NCI-H82 treated with DMSO at 0.1 percent for 48 hours (cell line): ENCODE measurements at regions not wholly inside any gene's neighbourhood (a gene's known extent, or its start where the extent isn't known, plus 50 kb on each side); places are given as distances from the start of the nearest gene placed in this dataset.

Experiments used
- DNase-seq: peaks from one replicate; lab custom pipeline; 2025; ENCODE audit not compliant: unreplicated experiment; lab: John Stamatoyannopoulos, UW

DNA sequence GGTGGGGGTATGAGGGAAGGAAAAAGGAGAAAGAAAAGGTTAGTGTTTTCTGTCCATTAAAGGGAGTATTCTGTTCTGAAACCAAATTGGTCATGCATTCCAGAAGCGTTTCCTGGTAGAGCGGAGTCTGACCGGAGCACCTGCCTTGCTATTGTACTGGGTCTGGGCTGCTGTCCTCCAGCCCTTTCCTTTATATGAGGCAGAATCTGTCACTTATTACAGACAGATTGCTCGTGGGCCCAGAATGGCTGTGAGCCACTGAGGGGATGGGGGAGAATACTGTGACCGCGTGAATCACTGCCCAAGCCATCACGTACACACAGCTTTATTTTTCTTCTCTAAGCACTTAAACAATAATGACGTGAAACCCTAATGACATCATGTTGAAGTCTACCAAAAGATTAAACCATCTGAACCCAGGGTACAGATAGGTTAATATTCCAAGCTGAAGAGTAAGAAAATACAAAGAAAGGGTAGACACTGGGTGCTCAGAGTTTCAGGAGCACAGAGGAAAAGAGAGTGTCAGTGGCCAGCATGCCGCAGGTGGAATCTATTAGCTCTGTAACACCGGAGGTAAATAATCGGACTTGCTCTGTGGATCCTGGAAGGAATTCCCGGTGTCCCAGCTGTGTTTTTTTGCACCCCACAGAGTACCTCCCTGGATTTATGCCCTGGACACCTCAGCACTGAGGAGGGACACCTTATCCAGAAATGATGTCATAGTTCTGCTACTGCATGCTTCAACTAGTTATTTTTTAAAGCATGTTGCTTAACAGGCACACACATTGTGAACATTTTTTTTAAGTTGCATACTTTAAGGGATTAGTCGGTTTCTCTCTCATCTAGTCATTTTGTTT, 573.3 kb downstream of the PKHD1 start:
- no peak for DNase-seq

DNA sequence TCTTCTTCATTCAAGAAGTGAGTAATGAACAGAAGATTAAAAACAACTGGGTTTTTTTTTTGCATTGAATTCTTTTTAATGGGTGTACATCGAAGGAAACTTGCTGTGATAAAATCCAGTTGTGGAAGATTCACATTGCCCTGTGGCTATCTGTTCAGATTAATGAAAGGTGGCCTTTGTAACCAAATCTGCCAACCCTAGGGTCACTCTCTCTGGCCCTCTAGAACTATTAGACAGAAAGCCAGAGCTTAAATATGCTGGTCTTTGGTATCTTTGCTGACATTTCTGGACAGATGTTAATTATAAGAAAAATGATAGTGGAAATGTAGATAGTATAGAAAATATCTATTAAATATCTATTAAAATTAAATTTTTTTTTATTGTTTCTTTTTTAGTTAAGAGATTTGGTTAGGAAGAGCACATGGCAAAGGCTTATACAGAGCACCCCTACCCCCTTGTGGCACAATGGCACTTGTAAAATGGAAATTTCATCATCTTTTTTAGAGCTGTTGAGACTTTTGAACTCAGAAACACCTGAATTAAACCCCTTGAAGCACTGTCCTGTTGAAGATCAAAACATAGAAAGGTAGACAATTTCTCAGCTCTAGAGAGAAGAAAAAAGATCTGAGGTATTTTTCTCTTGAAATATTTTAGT, 572.5 kb downstream of the PKHD1 start:
- DNase-seq = no peak

DNA sequence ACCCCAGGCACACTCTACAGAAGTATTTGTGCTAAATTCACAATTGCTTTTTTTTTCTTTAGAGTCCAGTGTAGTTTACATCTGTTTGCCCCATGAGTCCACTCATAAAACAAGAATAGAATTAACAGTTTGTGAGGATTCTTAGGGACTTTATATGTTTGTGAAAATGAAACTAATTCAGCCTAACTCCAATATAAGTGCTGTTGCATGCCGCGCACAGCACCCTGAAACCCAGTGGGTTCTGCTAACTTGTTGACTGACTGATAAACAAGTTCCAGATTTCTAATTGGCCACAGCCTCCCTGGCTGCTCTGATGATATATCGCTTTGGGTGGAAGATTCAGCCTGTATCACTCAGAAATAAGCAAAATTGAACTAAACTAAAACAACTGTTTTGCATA, 561.4 kb downstream of the PKHD1 start:
- DNase-seq = no peak

DNA sequence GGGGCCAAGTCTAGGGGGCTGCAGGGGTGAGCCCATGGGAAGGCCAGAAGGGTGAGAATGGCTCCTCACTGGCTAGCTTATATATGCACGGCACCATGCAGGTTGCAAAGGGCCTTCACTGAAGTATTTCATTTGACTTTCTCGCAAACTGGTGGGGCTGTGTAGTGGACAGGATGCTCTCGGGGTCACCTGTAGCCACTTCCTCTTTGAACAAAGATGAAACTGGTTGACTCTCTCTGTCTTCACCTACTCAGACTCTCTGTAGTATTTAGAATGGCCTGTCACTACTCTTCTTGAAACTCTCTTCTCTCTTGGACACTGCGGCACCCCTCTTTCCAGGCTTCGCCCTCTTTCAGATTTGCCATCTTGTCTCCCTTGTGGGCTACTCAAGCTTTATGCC, 560.5 kb downstream of the PKHD1 start:
- no peak for DNase-seq

DNA sequence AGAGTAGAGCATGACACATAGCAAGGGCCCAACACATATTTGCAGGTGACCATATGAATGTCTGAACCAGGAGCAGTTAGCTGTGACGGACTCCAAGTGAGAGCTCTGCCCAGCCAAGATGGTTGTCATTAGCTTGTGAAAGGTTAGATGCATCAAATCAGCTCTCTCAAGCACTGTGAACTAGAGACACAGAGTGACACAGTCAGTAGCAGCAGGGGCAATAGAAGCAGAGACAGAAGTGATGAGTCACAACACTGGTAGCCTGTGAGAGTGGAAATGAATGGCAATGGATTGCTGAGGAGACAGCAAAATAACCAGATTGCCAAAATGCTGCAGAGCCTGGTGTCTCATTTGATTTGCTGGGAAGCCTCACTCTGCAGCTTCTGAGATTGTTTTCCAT, 558.9 kb downstream of the PKHD1 start:
- no peak for DNase-seq

DNA sequence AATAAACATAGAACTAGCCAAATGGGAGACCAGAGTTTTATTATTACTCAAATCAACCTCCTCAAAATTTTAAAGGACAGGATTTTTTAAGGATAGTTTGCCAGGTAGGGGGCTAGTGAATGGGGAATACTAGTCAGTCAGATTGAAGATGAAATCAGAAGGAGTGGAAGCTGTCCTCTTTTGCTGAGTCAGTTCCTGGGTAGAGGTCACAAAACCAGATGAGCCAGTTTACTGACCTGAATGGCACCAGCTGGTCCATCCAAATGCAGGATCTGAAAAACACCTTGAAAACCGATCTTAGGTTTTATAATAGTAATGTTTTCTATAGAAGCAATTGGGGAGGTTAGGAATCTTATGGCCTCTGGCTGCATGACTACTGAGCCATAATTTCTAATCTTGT, 558.2 kb downstream of the PKHD1 start:
- DNase-seq = no peak

DNA sequence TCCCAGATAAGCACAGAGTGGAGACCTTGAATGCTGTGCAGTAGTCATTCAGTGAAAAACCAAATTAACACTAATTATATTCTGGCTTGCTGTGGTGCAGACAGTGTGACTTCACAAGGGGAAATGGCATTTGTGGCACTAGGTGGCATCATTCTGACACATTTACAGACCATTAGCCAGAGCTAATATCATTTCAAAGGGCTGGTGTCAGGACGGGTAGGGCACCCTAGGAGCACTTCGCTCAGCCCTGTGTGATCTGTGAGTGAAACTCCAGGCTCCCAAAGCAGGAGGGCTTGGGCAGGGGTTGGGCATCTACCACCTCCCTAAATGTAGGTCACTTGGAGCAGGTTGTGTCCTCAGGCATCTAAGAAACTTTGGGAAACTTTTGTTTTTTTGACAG, 555.8 kb downstream of the PKHD1 start:
- no peak for DNase-seq

DNA sequence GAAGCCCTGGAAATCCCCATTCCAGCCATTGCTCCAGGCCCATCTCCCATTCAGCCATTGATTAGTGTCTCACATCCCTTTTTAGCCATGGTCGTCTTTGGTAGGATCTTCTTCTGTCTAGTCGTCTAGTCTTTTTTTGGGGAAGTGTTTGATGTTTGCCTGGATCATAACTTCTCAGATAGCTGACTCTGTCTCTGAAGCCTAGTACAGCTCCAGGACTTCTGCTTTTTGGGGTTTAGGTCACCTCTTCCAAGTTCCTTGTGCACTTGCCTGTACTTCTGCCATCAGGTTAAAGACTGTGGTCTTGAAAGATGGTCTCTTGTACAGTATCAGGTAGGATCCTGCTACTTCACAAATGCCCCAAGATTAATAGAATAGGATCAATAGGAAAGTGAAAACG, 553.5 kb downstream of the PKHD1 start:
- DNase-seq = no peak

DNA sequence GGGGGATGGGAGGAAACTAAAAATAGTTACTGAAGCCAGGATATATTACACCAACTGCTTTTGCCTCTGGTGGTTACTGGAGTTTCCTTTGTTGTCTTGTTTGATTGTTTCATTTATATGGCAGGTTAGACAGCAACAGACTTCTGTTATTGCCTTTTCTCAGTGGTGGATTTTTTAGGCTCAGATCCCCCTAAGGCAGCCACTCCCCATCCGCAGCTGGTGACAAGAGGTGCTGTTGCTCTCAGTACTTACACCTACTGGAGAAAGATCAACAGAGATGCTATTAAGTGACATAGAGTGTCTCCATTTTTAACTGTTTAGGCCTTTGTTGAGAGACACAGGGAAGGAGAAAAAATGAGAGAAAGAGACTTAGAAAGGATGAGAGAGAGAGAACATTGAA, 552.1 kb downstream of the PKHD1 start:
- DNase-seq = no peak

DNA sequence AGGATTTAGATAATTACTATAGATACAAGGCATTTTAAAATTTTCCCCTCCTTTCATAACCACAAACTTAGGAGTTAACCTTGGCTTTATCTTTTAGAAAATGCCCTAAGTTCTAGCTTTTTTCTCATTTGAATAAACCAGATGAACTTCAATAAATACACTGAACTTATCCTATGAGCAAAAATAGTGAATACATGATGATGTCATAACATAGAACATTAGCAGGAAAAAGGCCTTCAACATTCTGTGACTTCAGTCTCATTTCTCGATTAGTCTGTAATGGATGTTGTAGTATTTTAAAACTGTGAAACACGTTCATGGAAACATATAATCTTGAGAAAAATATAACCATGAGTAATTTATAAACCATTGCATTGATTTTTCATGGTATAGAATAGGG, 550.7 kb downstream of the PKHD1 start:
- DNase-seq = no peak

DNA sequence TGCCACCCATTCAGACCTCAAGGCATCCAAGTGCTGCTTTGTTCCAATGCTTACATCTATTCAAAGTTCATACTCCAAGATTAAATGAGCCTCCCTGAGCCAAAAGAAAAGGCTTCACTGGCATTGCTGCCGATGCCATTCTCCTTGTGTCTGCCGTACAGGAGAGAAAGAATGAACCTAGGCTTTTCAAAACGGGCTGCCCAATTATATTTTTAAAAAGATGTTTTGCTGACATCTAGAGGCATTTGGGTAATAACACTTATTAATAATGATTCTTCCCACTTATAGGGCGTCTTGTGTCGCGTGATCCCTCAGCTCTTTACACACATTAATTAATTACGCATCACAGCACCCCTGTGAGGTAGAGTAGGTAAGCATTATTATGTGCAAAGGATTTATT, 545.6 kb downstream of the PKHD1 start:
- peak; percentile 6 for DNase-seq

DNA sequence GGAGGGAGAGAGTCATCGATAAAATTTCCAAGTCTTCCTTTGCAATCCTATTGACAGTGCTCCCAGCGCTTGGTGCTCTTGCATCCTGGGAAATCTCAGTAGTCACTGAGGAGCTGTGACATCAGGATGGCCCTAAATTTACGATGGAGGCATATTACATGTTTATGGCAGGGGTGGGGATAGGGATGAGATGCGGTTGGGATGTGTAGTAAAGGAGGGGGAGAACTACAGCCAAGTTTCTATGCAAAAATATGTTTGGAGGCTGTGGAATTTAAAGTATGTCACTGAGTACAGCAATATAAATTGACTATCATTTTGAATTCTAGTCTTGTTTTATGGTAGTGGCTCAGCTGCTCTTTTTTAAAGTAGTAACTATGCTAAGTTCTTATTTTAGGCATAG, 544.9 kb downstream of the PKHD1 start:
- DNase-seq = no peak

DNA sequence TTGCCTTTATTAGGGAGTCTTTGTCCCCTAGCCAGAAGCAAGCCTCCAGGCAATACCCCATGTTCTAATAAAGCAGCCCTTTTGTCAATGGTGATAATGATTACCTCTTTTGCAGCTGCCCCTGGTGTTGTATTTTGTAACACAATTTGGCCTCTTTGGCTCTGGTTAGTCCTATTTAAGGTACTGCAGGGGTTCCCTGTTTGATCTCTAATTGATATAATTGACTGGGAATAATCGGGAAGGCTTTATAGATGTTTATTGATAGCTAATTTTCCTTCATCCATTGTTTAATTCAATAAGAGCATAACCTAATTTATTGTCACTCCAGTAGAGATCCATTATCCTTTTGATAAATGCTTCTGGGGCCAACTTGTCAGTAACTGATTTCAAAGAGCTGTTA, 537.2 kb downstream of the PKHD1 start:
- no peak for DNase-seq

DNA sequence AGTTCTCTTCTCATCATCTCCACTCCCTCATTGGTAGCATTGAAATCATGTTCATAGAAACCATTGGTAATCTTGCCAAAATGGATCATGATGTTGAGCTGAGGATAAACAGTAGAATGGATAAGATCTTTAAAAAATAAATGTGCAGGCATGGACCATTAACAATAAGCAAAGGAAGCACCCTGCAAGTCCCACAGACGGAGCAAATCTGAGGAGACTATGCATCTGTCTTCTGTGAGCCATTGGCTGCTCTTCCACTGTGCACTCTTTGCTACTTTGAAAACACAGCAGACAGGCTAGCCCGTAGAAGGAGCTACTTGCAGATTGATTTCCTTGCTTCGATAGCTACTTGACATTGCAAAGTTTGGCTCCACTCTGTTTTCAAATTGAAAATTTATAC, 535.0 kb downstream of the PKHD1 start:
- no peak for DNase-seq

DNA sequence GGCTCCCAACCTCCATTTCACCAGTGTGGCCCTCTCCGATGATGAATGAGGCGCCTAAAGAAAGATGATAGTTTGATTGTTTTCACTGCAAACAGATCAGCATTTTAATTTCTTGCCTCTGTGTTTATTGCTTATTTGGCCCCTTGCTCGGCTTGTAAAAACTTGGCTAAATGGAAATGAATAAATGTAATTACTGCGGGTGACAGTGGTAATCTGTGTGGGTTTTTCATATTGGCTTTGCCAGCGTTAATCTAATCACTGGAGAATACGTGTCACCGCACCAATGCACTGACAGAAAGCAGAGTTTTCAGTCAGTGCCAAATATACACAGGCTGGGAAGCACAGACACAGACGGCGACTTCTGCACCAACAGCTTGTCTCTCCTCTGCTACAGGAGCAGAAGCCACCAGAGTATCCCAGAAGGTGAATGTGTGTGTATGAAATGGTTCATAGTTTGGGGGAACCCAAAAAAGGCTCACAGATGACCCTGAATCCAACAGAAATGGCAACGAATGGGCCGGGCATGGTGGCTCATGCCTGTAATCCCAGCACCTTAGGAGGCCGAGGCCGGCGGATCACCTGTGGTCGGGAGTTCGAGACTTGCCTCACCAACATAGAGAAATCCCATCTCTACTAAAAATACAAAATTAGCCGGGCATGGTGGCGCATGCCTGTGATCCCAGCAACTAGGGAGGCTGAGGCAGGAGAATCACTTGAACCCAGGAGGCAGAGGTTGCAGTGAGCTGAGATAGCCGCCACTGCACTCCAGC, 534.0 kb downstream of the PKHD1 start:
- no peak for DNase-seq

DNA sequence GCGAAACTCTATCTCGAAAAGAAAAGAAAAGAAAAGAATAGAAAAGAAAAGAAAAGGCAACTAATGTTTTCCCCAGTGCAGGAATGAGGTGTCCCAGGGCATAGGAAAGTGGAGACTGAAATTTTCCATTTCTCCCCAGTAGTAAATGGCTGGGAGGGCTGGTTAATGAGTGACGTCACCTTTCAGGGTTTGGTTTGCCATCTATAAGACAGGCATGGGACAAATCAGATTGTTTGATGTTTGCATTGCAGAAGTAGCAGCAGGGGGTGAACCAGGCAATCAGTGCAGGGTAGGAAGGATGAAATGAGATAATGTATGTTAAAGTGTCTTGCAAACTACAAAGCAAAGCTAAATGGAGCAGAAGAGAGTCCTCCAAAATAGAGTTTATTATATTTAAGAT, 533.4 kb downstream of the PKHD1 start:
- DNase-seq = no peak

DNA sequence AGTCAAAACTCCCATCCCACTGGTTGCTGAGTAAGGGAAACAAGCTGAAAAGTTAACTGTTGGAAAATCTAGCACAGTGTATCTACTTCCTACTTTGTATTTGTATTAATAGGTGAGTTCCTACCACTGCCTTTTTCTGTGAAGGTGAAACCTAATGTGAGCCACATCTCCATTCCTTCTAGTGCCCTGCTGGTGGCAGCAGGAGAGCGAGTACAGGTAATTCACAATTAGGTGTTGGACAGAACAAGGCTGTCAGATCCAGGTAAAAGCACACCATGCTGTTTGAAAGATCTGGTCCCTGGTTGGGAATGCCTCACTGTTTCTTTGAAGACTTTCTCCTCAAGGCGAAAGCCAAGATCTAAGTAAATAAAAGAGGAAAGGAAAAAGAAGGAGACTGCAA, 528.4 kb downstream of the PKHD1 start:
- no peak for DNase-seq

DNA sequence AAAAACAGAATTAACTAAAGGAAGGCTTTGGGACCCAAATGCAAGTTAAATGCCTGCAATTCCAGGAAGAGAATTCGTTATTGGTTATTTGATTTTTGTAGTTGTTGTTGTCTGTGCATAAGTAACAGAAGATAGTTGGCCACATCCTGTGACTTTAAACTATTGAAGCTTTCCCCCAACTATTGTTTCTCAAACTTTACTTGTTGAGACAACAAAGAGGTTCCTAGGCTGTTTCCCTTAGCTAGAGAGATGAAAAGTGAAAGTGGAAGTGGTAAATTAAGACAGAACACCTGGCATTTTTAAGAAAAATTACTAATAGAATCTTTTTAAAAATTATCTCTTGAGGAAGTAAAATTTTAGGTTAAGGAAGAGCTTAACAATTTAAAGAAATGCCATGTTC, 525.2 kb downstream of the PKHD1 start:
- DNase-seq = no peak
